NCI-H460 (cell line): ENCODE measurements at regions not wholly inside any gene's neighbourhood (a gene's known extent, or its start where the extent isn't known, plus 50 kb on each side); places are given as distances from the start of the nearest gene placed in this dataset.

Experiments
- DNase-seq: peaks from one replicate; pipeline ENCODE4 v3.0.0-alpha.2; 2016; ENCODE audit warnings: low read depth; ENCODE audit errors: extremely low read depth

GRCh38 chr18:64888956-64889355, 740.1 kb upstream of the LINC00305 start:
- no peak for DNase-seq

- DNase-seq, result no peak
Observed at GRCh38 chr18:64886995-64887394, 738.1 kb upstream of the LINC00305 start.

- DNase-seq, result no peak
Observed at GRCh38 chr18:64882896-64883295, 734.0 kb upstream of the LINC00305 start.

GRCh38 chr18:64876833-64877232, 727.9 kb upstream of the LINC00305 start:
- DNase-seq, result no peak

- no peak for DNase-seq
Observed at GRCh38 chr18:64872710-64873458, 724.0 kb upstream of the LINC00305 start.

GRCh38 chr18:64854112-64854511, 705.2 kb upstream of the LINC00305 start:
- no peak for DNase-seq

GRCh38 chr18:64852281-64852680, 703.4 kb upstream of the LINC00305 start:
- DNase-seq, result no peak

- DNase-seq, result no peak
Observed at GRCh38 chr18:64851726-64852125, 702.8 kb upstream of the LINC00305 start.

- no peak for DNase-seq
Observed at GRCh38 chr18:64850791-64851190, 701.9 kb upstream of the LINC00305 start.

- no peak for DNase-seq
Observed at GRCh38 chr18:64840911-64841701, 692.2 kb upstream of the LINC00305 start.

- DNase-seq, result no peak
Observed at GRCh38 chr18:64810354-64810753, 661.5 kb upstream of the LINC00305 start.

GRCh38 chr18:64809801-64810200, 660.9 kb upstream of the LINC00305 start:
- no peak for DNase-seq

GRCh38 chr18:64807560-64807959, 658.7 kb upstream of the LINC00305 start:
- no peak for DNase-seq

- DNase-seq, result no peak
Observed at GRCh38 chr18:64806691-64807090, 657.8 kb upstream of the LINC00305 start.

- no peak for DNase-seq
Observed at GRCh38 chr18:64806232-64806631, 657.3 kb upstream of the LINC00305 start.

- no peak for DNase-seq
Observed at GRCh38 chr18:64803471-64803870, 654.6 kb upstream of the LINC00305 start.

GRCh38 chr18:64800151-64800550, 651.3 kb upstream of the LINC00305 start:
- no peak for DNase-seq

GRCh38 chr18:64799376-64799775, 650.5 kb upstream of the LINC00305 start:
- DNase-seq, result no peak

GRCh38 chr18:64791236-64791635, 642.3 kb upstream of the LINC00305 start:
- no peak for DNase-seq

- no peak for DNase-seq
Observed at GRCh38 chr18:64785686-64786085, 636.8 kb upstream of the LINC00305 start.

GRCh38 chr18:64777556-64777955, 628.7 kb upstream of the LINC00305 start:
- DNase-seq, result no peak

- no peak for DNase-seq
Observed at GRCh38 chr18:64765908-64766307, 617.0 kb upstream of the LINC00305 start.
